C4-2B (cell line): ENCODE measurements at regions not wholly inside any gene's neighbourhood (a gene's known extent, or its start where the extent isn't known, plus 50 kb on each side); places are given as distances from the start of the nearest gene placed in this dataset.

ENCODE experiments used
- CTCF ChIP-seq: fragments of 450-650 bp; conservative IDR thresholded peaks from 2 replicates; pipeline ENCODE4 v1.5.1; 2017; ENCODE audit warnings: mild to moderate bottlenecking
- ZFX ChIP-seq: fragments of 450-650 bp; IDR thresholded peaks from 2 replicates; pipeline ENCODE4 v1.6.1; 2017

- TF ChIP-seq CTCF = no peak
- no peak for TF ChIP-seq ZFX
These were observed 173.3 kb upstream of the MKLN1 start for GRCh38 chr7:131154380-131154779.
